ENCODE measurements at regions not wholly inside any gene's neighbourhood (a gene's known extent, or its start where the extent isn't known, plus 50 kb on each side); places are given as distances from the start of the nearest gene placed in this dataset.
A peak's percentile ranks its signal among the peaks of the same experiment; 100 is the strongest.
"Not testable (repeated sequence)": the region's sequence is repeated elsewhere in the genome, so short reads cannot be mapped to it uniquely, and the experiment has no call there.

DNA sequence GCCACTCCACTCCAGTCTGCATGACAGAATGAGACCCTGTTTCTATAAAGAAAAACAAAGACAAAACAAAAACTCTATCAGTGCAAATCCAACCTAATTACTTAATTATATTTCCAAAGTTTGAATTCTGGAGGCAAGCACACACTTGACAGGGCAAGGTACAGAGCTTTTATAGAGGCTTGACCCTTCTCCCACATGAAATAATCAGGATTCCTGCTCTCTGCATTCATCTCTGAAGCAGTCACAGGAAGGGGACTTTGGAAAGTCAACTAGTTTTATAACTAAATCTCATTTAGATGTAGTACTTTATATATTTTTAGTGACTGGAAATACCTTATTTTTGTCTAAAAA, 91.9 kb upstream of the CHD1 start:
- H3K4me3 Mint-ChIP-seq, result no peak overlapping the region
- no peaks in the 10 kb centered on the region for H3K4me1 Mint-ChIP-seq
- no peaks in the 10 kb centered on the region for H3K9me3 Mint-ChIP-seq
- TF ChIP-seq, protein P1, sequence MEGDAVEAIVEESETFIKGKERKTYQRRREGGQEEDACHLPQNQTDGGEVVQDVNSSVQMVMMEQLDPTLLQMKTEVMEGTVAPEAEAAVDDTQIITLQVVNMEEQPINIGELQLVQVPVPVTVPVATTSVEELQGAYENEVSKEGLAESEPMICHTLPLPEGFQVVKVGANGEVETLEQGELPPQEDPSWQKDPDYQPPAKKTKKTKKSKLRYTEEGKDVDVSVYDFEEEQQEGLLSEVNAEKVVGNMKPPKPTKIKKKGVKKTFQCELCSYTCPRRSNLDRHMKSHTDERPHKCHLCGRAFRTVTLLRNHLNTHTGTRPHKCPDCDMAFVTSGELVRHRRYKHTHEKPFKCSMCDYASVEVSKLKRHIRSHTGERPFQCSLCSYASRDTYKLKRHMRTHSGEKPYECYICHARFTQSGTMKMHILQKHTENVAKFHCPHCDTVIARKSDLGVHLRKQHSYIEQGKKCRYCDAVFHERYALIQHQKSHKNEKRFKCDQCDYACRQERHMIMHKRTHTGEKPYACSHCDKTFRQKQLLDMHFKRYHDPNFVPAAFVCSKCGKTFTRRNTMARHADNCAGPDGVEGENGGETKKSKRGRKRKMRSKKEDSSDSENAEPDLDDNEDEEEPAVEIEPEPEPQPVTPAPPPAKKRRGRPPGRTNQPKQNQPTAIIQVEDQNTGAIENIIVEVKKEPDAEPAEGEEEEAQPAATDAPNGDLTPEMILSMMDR (IDR thresholded peaks at IDR 0.05; ENCODE audit: unreplicated experiment in 3 of 3), result no peak
- H3K27me3 Mint-ChIP-seq (ENCODE audit: low read depth), result no peaks in the 10 kb centered on the region
- no peaks in the 10 kb centered on the region for H3K36me3 Mint-ChIP-seq (ENCODE audit: low read depth)
- H3K27ac Mint-ChIP-seq, result peak overlapping the region in 2 of 3 experiments; percentile 23 to 44

DNA sequence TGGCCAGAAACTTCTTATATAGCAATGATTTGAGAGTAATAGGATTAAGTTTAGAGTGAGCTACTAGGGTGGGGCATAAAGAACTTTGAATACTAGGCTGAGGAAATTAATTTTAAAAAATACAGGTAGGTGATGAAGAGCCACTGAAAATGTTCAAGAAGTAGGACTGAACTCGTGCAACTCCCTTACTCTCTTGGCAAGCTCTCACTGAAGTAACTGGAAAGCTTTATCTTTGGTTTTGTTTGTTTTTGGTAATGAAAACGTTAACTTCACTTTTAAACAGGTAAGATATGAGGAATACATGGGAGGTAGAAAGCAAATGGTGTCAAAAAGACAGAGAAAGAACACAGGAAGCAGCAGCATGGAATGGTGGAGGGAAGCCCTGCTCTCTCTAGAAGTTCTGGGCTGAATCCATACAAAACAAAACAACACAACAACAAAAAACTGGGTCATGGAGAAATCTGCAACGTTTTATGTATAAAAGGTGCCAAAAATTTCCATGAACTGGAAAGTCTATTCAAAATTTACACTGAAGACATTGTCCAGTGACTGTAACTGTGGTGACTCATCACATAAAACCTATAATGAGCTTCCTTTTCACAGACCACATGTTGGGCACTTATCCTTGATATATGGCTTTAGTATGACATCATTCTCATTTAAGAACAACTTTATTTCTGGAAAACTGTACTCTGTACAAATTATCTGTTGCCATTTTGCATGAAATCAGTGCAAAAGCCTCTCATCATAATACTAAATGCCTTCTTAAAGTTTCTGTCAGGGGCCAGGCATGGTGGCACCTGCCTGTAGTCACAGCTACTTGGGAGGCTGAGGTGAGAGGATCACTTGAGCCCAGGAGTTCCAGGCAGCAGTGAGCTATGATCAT, 91.2 kb upstream of the CHD1 start:
- no peaks in the 10 kb centered on the region for H3K4me1 Mint-ChIP-seq
- TF ChIP-seq, protein P1 (IDR thresholded peaks at IDR 0.05; ENCODE audit: unreplicated experiment in 3 of 3), result no peak
- peaks cover 3% of the 10 kb centered on the region for H3K9me3 Mint-ChIP-seq
- H3K27ac Mint-ChIP-seq, result peak overlapping the region; percentile 12 to 56 (median 23)
- no peaks in the 10 kb centered on the region for H3K27me3 Mint-ChIP-seq (ENCODE audit: low read depth)
- no peak overlapping the region for H3K4me3 Mint-ChIP-seq
- no peaks in the 10 kb centered on the region for H3K36me3 Mint-ChIP-seq (ENCODE audit: low read depth)

DNA sequence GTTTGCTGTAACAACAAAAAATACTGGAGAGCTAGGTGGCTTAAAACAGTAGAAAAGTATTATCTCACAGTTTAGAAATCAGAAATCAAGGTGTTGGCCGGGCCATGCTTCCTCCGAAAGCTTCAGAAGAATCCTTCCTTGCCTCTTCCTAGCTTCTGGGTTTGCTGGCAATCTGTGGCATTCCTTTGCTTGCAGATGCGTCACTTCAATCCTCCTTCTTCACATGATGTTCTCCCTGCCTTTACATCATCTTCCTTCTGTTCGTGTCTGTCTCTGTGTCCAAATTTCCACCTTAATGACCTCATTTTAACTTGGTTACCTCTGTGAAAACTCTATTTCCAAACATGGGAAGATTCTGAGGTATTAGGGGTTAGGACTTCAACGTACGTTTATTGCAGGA, 90.4 kb upstream of the CHD1 start:
- H3K27me3 Mint-ChIP-seq (ENCODE audit: low read depth), result no peaks in the 10 kb centered on the region
- TF ChIP-seq, protein P1 (IDR thresholded peaks at IDR 0.05; ENCODE audit: unreplicated experiment in 3 of 3), result no peak
- H3K4me3 Mint-ChIP-seq, result no peak overlapping the region
- H3K4me1 Mint-ChIP-seq, result no peaks in the 10 kb centered on the region
- peaks cover 3% of the 10 kb centered on the region for H3K9me3 Mint-ChIP-seq
- no peak overlapping the region for H3K27ac Mint-ChIP-seq
- H3K36me3 Mint-ChIP-seq (ENCODE audit: low read depth), result no peaks in the 10 kb centered on the region

DNA sequence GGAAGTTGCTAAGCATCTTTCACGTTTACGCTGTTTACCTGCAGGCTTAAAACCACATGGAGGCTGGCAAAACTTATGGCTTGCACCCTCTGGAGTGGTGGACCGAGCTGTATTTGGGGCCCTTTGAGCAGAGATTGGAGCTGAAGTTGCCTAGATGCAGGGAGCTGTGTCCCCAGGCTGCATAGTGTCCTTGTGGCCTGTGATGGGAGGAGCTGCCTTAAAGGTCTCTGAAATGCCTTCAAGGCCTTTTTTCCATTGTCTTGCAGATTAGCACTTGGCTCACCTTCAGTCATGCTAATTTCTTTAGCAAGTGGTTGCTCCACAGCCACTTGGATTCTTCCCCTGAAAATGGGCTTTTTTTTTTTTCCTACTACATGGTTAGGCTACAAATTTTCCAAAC, 81.5 kb upstream of the CHD1 start:
- TF ChIP-seq, protein P1 (IDR thresholded peaks at IDR 0.05; ENCODE audit: unreplicated experiment in 3 of 3), result no peak
- no peaks in the 10 kb centered on the region for H3K36me3 Mint-ChIP-seq (ENCODE audit: low read depth)
- no peaks in the 10 kb centered on the region for H3K27me3 Mint-ChIP-seq (ENCODE audit: low read depth)
- no peaks in the 10 kb centered on the region for H3K4me1 Mint-ChIP-seq
- H3K4me3 Mint-ChIP-seq, result no peak overlapping the region
- H3K9me3 Mint-ChIP-seq, result peaks cover 3% of the 10 kb centered on the region
- no peak overlapping the region for H3K27ac Mint-ChIP-seq

DNA sequence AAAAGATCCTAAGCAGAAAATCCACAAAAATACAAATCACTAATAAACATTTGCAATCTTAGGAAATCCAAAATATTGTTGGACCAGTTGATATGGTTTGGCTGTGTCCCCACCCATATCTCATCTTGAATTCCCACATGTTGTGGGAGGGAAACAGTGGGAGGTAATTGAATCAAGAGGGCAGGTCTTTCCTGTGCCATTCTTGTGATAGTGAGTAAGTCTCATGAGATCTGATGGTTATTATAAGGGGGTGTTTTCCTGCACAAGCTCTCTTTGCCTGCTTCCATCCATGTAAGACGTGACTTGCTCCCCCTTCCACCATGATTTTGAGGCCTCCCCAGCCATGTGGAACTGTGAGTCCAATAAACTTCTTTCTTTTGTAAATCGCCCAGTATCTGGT, 79.2 kb upstream of the CHD1 start:
- H3K27ac Mint-ChIP-seq; H3K27me3 Mint-ChIP-seq (ENCODE audit: low read depth); H3K9me3 Mint-ChIP-seq; H3K4me1 Mint-ChIP-seq; H3K4me3 Mint-ChIP-seq; H3K36me3 Mint-ChIP-seq (ENCODE audit: low read depth): not testable (repeated sequence)

DNA sequence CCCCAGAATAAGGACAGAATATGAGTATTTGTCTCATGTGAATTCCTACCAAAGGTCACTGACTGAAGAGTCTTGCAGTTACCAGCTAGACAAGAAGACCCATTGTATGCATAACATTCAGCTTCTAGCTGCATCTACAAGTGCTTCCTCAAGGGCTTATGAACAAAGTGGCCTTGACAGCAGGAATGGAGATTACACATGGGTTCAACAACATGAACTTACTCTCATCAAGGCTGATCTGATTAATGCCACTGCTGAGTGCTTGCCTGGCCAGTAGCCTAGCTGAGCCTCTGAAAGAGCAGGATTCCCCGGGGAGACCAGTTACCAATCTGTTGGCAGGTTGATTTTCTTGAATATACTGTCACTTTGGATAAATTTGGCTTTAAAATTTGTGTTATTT, 76.7 kb upstream of the CHD1 start:
- Mint-ChIP-seq H3K4me1 (no peaks in the 10 kb centered on the region), H3K9me3 (no peaks in the 10 kb centered on the region), H3K4me3 (no peak overlapping the region), H3K27ac (no peak overlapping the region), H3K27me3 (ENCODE audit: low read depth) (no peaks in the 10 kb centered on the region), H3K36me3 (ENCODE audit: low read depth) (no peaks in the 10 kb centered on the region)
- TF ChIP-seq, protein P1 (IDR thresholded peaks at IDR 0.05; ENCODE audit: unreplicated experiment in 3 of 3), result no peak

All from nephron (organoid).